OCI-LY7 (cell line): ENCODE measurements at regions not wholly inside any gene's neighbourhood (a gene's known extent, or its start where the extent isn't known, plus 50 kb on each side); places are given as distances from the start of the nearest gene placed in this dataset.

Experiments used
- BruUV-seq: library from RNA; stranded (reverse); fragments of 400-500 nt; replicated peaks from 2 replicates; lab custom pipeline; 2021; lab: Mats Ljungman, UMichigan
- CTCF ChIA-PET: fragments of 300-600 bp; sonication (Branson Sonifier 250); formaldehyde crosslinking; loops from one replicate; lab custom pipeline; 2022; ENCODE audit warnings: antibody characterized with exemption; ENCODE audit not compliant: unreplicated experiment; lab: Charles Lee
- POLR2A ChIA-PET: fragments of 300-600 bp; sonication (Branson Sonifier 250); formaldehyde crosslinking; loops from one replicate; lab custom pipeline; 2022; ENCODE audit warnings: antibody characterized with exemption; lab: Charles Lee
- DNase-seq: peaks from one replicate; pipeline ENCODE4 v3.0.0-alpha.2; 2015; ENCODE audit warnings: low spot score
- H2AFZ ChIP-seq: fragments of 200-600 bp; sonication (generic), shearing (Covaris generic); 2 replicates; pipeline ENCODE4 v1.6.1; 2014; ENCODE audit warnings: mild to moderate bottlenecking, antibody characterized with exemption, low read length, moderate library complexity
- H3K27ac ChIP-seq: fragments of 200-600 bp; sonication (generic); 2 replicates; pipeline ENCODE4 v1.5.1; 2014; ENCODE audit warnings: mixed run types, low read depth, mild to moderate bottlenecking, moderate library complexity, low read length, inconsistent platforms; ENCODE audit not compliant: poor library complexity, severe bottlenecking
- H3K36me3 ChIP-seq: fragments of 200-600 bp; sonication (generic); 2 replicates; pipeline ENCODE4 v1.6.1; 2014; ENCODE audit warnings: mild to moderate bottlenecking, antibody characterized with exemption, low read length, moderate library complexity, mixed read lengths; ENCODE audit not compliant: insufficient read depth
- H3K4me1 ChIP-seq: fragments of 200-600 bp; sonication (generic); 2 replicates; pipeline ENCODE4 v1.5.1; 2014; ENCODE audit warnings: mild to moderate bottlenecking, low read length; ENCODE audit not compliant: insufficient read depth, poor library complexity, severe bottlenecking
- H3K4me2 ChIP-seq: fragments of 200-600 bp; sonication (generic); 2 replicates; pipeline ENCODE4 v1.6.1; 2014; ENCODE audit warnings: mild to moderate bottlenecking, low read length
- H3K4me3 ChIP-seq: fragments of 200-600 bp; sonication (generic); 2 replicates; pipeline ENCODE4 v1.5.1; 2014; ENCODE audit warnings: mild to moderate bottlenecking, low read depth, low read length; ENCODE audit not compliant: poor library complexity, severe bottlenecking
- H3K79me2 ChIP-seq: fragments of 200-600 bp; sonication (generic); 2 replicates; pipeline ENCODE4 v1.6.1; 2016; ENCODE audit warnings: low read depth, mild to moderate bottlenecking, low read length, moderate library complexity, mixed read lengths; ENCODE audit not compliant: insufficient read depth
- H3K9me2 ChIP-seq: fragments of 200-600 bp; sonication (generic); 2 replicates; pipeline ENCODE4 v1.6.1; 2016; ENCODE audit warnings: mild to moderate bottlenecking, low read length, mixed read lengths; ENCODE audit not compliant: insufficient read depth
- H3K9me3 ChIP-seq: fragments of 200-600 bp; sonication (generic); 2 replicates; pipeline ENCODE4 v1.6.1; 2014; ENCODE audit warnings: mild to moderate bottlenecking, mixed run types, low read length, mixed read lengths
- H4K20me1 ChIP-seq: fragments of 200-600 bp; sonication (generic); 2 replicates; pipeline ENCODE4 v1.6.1; 2014; ENCODE audit warnings: mild to moderate bottlenecking, antibody characterized with exemption, low read length, moderate library complexity, mixed read lengths; ENCODE audit not compliant: insufficient read depth
- CTCF ChIP-seq: fragments of 200-600 bp; sonication (generic); conservative IDR thresholded peaks from 2 replicates; pipeline ENCODE4 v1.5.1; 2014; ENCODE audit warnings: mild to moderate bottlenecking, antibody characterized with exemption, low read length, moderate library complexity, mixed read lengths
- EZH2phosphoT487 ChIP-seq: fragments of 200-600 bp; sonication (generic); IDR thresholded peaks from 2 replicates; pipeline ENCODE4 v1.6.1; 2018; ENCODE audit warnings: low read depth, borderline replicate concordance, mild to moderate bottlenecking, mixed run types, antibody characterized with exemption, low read length, moderate library complexity, mixed read lengths
- intact Hi-C: fragments of 100-400 bp; cut with micrococcal nuclease; formaldehyde crosslinking; loops from one replicate; pipeline ENCODE4 v1.10.0; 2022; ENCODE audit not compliant: unreplicated experiment

DNA sequence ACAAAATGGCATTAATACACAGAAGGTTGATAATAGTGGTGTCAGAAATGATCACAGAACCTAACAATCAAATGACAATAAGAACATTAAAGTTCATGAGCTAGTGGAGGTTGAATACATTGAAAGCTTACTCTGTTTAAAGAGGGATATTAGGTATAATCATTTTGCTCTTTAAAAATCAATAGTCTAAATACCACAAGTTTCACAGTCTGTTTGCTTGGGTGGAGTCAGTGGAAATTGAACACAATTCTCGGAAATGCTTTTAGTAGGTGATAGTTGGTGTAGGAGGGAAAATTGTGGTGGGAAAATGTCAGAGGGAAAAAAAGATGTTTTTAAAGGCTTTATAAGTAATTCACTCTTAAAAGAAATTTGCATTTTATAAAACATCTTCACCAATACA lies 197.1 kb downstream of the GLUD2 start:
- intact Hi-C loops = no loop called here
- ChIA-PET POLR2A (interaction anchor here (0.6 kb wide), 1 partner anchor 31 kb away, joined by 3 read pairs; no protein-coding TSS in a partner anchor), CTCF (no interaction called here)
- H2AFZ ChIP-seq = no peak overlapping the region
- TF ChIP-seq EZH2phosphoT487 = no peak
- TF ChIP-seq CTCF = no peak
- H3K4me3 ChIP-seq = no peak overlapping the region
- H3K4me1 ChIP-seq = no peaks in the 10 kb centered on the region
- no peak for DNase-seq
- BruUV-seq = no TSS peak
- no peaks in the 10 kb centered on the region for H3K9me2 ChIP-seq
- no peaks in the 10 kb centered on the region for H4K20me1 ChIP-seq
- no peak overlapping the region for H3K27ac ChIP-seq
- no peaks in the 10 kb centered on the region for H3K79me2 ChIP-seq
- H3K36me3 ChIP-seq = no peaks in the 10 kb centered on the region
- H3K9me3 ChIP-seq = no peaks in the 10 kb centered on the region
- H3K4me2 ChIP-seq = no peak overlapping the region

GRCh38 chrX:121245763-121246162 lies 198.4 kb downstream of the GLUD2 start:
- no peak for DNase-seq
- no peak overlapping the region for H3K27ac ChIP-seq
- TF ChIP-seq EZH2phosphoT487 (no peak), CTCF (no peak)
- CTCF ChIA-PET = no interaction called here
- H2AFZ ChIP-seq = no peak overlapping the region
- no peaks in the 10 kb centered on the region for H3K9me3 ChIP-seq
- H3K36me3 ChIP-seq = no peaks in the 10 kb centered on the region
- no peak overlapping the region for H3K4me2 ChIP-seq
- BruUV-seq = no TSS peak
- no peaks in the 10 kb centered on the region for H3K9me2 ChIP-seq
- POLR2A ChIA-PET = no interaction called here
- H3K79me2 ChIP-seq = no peaks in the 10 kb centered on the region
- H3K4me3 ChIP-seq = no peak overlapping the region
- no peaks in the 10 kb centered on the region for H3K4me1 ChIP-seq
- no peaks in the 10 kb centered on the region for H4K20me1 ChIP-seq
- intact Hi-C loops = no loop called here

GRCh38 chrX:121254336-121254735 lies 206.9 kb downstream of the GLUD2 start:
- no peak overlapping the region for H2AFZ ChIP-seq
- no peaks in the 10 kb centered on the region for H3K4me1 ChIP-seq
- no peak for DNase-seq
- no peaks in the 10 kb centered on the region for H4K20me1 ChIP-seq
- TF ChIP-seq EZH2phosphoT487 = no peak
- peak; percentile 28; the same call in 1 of the 2 replicates for TF ChIP-seq CTCF
- H3K79me2 ChIP-seq = no peaks in the 10 kb centered on the region
- no peaks in the 10 kb centered on the region for H3K36me3 ChIP-seq
- H3K27ac ChIP-seq = no peak overlapping the region
- CTCF ChIA-PET = no interaction called here
- no peak overlapping the region for H3K4me3 ChIP-seq
- no peaks in the 10 kb centered on the region for H3K9me3 ChIP-seq
- BruUV-seq = no TSS peak
- H3K9me2 ChIP-seq = no peaks in the 10 kb centered on the region
- POLR2A ChIA-PET = no interaction called here
- no peak overlapping the region for H3K4me2 ChIP-seq
- intact Hi-C loops = no loop called here
